ENCODE measurements at regions not wholly inside any gene's neighbourhood (a gene's known extent, or its start where the extent isn't known, plus 50 kb on each side); places are given as distances from the start of the nearest gene placed in this dataset.
"Not testable (repeated sequence)": the region's sequence is repeated elsewhere in the genome, so short reads cannot be mapped to it uniquely, and the experiment has no call there.

DNA sequence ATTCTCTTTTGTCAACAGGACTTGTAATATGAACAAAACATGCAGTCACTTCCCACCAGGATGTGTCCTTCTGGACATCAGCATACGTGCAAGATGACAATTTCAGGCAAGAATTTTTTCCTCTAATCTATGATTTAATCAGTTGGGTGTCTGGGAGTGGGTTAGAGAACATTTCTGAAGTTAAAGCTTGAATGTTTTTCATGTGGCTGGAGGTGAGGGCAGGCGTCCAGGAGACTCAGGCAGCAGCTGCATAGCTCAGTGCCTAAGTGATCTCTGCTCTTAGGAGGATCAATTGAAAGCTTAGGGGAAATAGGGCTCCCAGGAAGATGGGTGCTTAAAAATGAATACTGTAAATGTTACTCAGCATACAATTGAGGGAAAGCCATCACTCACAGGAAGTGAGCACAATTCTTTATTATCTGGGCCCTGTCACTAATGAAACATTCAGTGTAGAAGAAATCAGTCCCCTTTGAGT is 457.6 kb upstream of the KLF6 start:
- intact Hi-C loops (cut with micrococcal nuclease): no loop called here
- ATAC-seq (no peak), DNase-seq (no peak)
- H3K36me3 Mint-ChIP-seq (ENCODE audit: low read depth): no peaks in the 10 kb centered on the region
- no peak for TF ChIP-seq CTCF (IDR thresholded peaks at IDR 0.05)
- CTCF ChIA-PET: no interaction called here
- H3K4me3 Mint-ChIP-seq: no peak overlapping the region
- POLR2A ChIA-PET: no interaction called here
- peaks cover 40% of the 10 kb centered on the region for H3K4me1 Mint-ChIP-seq (ENCODE audit: low read depth)
- no peak overlapping the region for H3K27ac Mint-ChIP-seq
- no peaks in the 10 kb centered on the region for H3K9me3 Mint-ChIP-seq
- H3K27me3 Mint-ChIP-seq: no peaks in the 10 kb centered on the region

DNA sequence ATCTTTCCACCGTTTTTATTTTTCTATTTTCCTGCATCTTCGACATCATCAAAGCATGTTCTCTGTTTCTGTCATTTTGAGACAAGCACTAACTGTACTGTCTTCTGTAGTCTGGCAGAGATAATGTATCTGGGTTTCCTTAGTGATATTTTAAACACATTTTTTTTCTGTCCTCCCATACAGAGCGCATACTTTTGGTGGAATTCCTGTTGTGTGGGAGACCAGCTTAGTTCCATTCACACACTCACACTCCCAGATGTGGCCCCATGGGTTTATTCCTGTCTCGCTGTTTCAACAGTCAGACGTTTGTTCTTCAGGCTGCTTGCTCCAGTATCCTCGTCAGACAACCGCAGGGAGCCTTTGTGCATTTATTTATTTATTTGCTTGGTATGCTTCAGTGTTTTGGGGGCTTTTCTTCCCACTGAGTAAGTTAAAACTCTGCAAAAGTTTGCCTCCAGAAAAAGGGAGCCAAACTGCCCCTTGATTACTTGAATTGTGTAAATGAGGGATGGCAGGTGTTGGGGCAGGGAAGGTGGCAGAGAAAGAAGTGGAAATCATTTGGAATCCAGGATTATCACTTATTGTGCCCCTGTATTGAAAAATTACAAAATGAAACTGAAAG is 456.8 kb upstream of the KLF6 start:
- Mint-ChIP-seq H3K4me1 (ENCODE audit: low read depth) (peaks cover 34% of the 10 kb centered on the region), H3K9me3 (peaks cover 3% of the 10 kb centered on the region), H3K4me3 (no peak overlapping the region), H3K27me3 (no peaks in the 10 kb centered on the region), H3K27ac (no peak overlapping the region), H3K36me3 (ENCODE audit: low read depth) (no peaks in the 10 kb centered on the region)
- no peak for TF ChIP-seq CTCF (IDR thresholded peaks at IDR 0.05)
- CTCF ChIA-PET: no interaction called here
- POLR2A ChIA-PET: no interaction called here
- DNase-seq (no peak), ATAC-seq (no peak)
- intact Hi-C loops (cut with micrococcal nuclease): no loop called here

GRCh38 chr10:4240608-4241197 is 455.7 kb upstream of the KLF6 start:
- Mint-ChIP-seq H3K36me3 (ENCODE audit: low read depth) (no peaks in the 10 kb centered on the region), H3K27me3 (no peaks in the 10 kb centered on the region), H3K4me1 (ENCODE audit: low read depth) (peaks cover 25% of the 10 kb centered on the region), H3K9me3 (peaks cover 6% of the 10 kb centered on the region), H3K27ac (no peak overlapping the region), H3K4me3 (no peak overlapping the region)
- ATAC-seq: no peak
- ChIA-PET CTCF (no interaction called here), POLR2A (no interaction called here)
- no peak for DNase-seq
- intact Hi-C loops (cut with micrococcal nuclease): no loop called here
- TF ChIP-seq CTCF (IDR thresholded peaks at IDR 0.05): no peak

DNA sequence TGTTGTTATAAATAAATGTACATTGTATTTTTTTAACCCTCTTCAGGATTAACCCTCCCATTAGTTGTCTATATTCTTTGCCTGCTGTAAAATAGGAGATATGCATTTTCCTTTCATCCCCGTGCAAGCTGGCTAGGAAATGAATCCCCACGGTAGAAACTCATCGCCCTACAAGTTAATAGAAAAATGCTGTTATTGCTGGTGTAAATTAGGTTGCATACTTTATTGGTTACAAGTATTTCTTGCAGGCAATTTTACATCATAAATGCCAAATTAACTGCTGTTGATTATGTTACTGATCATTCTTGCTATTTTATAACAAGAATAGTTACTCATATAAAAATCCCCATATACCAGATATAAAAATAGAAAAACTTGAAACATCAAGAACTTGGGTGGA is 454.2 kb upstream of the KLF6 start:
- H3K4me1 Mint-ChIP-seq (ENCODE audit: low read depth): peaks cover 28% of the 10 kb centered on the region
- intact Hi-C loops (cut with micrococcal nuclease): no loop called here
- POLR2A ChIA-PET: no interaction called here
- CTCF ChIA-PET: no interaction called here
- H3K4me3 Mint-ChIP-seq: no peak overlapping the region
- H3K9me3 Mint-ChIP-seq: peaks cover 6% of the 10 kb centered on the region
- no peaks in the 10 kb centered on the region for H3K36me3 Mint-ChIP-seq (ENCODE audit: low read depth)
- no peak overlapping the region for H3K27ac Mint-ChIP-seq
- no peak for TF ChIP-seq CTCF (IDR thresholded peaks at IDR 0.05)
- no peaks in the 10 kb centered on the region for H3K27me3 Mint-ChIP-seq
- no peak for ATAC-seq
- no peak for DNase-seq

GRCh38 chr10:4236905-4237304 is 451.9 kb upstream of the KLF6 start:
- intact Hi-C loops (cut with micrococcal nuclease); H3K27me3 Mint-ChIP-seq; DNase-seq; H3K4me3 Mint-ChIP-seq; H3K4me1 Mint-ChIP-seq (ENCODE audit: low read depth); ATAC-seq; H3K9me3 Mint-ChIP-seq; H3K36me3 Mint-ChIP-seq (ENCODE audit: low read depth); H3K27ac Mint-ChIP-seq; CTCF ChIA-PET; POLR2A ChIA-PET: not testable (repeated sequence)
